GM12872 (cell line): ENCODE measurements at regions not wholly inside any gene's neighbourhood (a gene's known extent, or its start where the extent isn't known, plus 50 kb on each side); places are given as distances from the start of the nearest gene placed in this dataset.

Experiments
- CTCF ChIP-seq: IDR thresholded peaks from 3 replicates; pipeline ENCODE4 v1.5.1; 2011; ENCODE audit warnings: low read depth, mild to moderate bottlenecking, low read length, moderate library complexity; ENCODE audit not compliant: insufficient read depth

- TF ChIP-seq CTCF, result no peak
Observed at GRCh38 chr4:141448490-141448889, 187.9 kb upstream of the IL15 start.

- no peak for TF ChIP-seq CTCF
Observed at GRCh38 chr4:141449927-141450326, 186.5 kb upstream of the IL15 start.

GRCh38 chr4:141455651-141456050, 180.7 kb upstream of the IL15 start:
- no peak for TF ChIP-seq CTCF

GRCh38 chr4:141457653-141458052, 178.7 kb upstream of the IL15 start:
- no peak for TF ChIP-seq CTCF

- no peak for TF ChIP-seq CTCF
Observed at GRCh38 chr4:141458501-141458900, 177.9 kb upstream of the IL15 start.

GRCh38 chr4:141459020-141459419, 177.4 kb upstream of the IL15 start:
- no peak for TF ChIP-seq CTCF

GRCh38 chr4:141462361-141462760, 174.0 kb upstream of the IL15 start:
- no peak for TF ChIP-seq CTCF

GRCh38 chr4:141463678-141464077, 172.7 kb upstream of the IL15 start:
- TF ChIP-seq CTCF, result no peak
